ENCODE measurements at regions not wholly inside any gene's neighbourhood (a gene's known extent, or its start where the extent isn't known, plus 50 kb on each side); places are given as distances from the start of the nearest gene placed in this dataset.
"Not testable (repeated sequence)": the region's sequence is repeated elsewhere in the genome, so short reads cannot be mapped to it uniquely, and the experiment has no call there.

DNA sequence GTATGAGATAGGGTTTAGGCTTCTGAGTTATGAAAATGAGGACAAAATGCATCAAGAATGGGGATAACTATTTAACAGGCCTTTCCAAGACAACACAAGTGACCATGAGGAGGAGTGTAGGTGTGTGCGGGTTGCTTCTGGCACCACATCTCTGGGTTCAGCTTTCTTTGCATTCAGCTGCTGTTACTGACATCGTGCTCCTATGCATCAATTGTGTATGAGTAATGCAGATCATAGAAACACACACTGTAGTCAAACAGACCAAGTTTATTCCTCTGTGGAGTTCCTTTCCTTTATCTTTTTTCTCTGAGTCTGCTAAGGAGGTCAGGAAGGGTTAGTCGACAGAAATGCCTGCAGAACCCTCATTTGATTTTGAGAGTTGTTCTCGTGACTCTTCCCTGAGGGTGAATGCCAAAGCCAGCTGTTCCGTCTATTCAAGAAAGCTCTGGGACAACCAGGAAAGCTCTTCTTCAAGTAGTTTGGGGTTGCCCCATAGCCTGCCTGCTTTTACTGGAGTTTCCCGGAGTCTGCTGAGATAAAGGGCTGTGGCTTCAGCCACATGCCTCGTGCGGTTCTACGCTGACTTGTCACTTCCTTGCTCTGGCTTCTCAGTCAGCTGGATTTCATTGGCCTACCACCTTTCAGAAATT lies 136.7 kb upstream of the TLE3 start:
- H3K9me3 Mint-ChIP-seq, result peaks cover 12% of the 10 kb centered on the region
- DNase-seq (ENCODE audit: low spot score), result no peak
- no peaks in the 10 kb centered on the region for H3K36me3 ChIP-seq
- H3K9me3 ChIP-seq (ENCODE audit: low read depth), result no peaks in the 10 kb centered on the region
- H3K4me3 ChIP-seq, result no peak overlapping the region
- no peaks in the 10 kb centered on the region for H3K27me3 ChIP-seq
- H3K27ac Mint-ChIP-seq, result no peak overlapping the region
- no peak overlapping the region for H3K27ac ChIP-seq
- H2AFZ ChIP-seq (replicated peaks), result no peak overlapping the region
- no peak overlapping the region for H3K4me3 Mint-ChIP-seq
- no peaks in the 10 kb centered on the region for H3K79me2 ChIP-seq (ENCODE audit: low read depth)
- no peaks in the 10 kb centered on the region for H3K36me3 Mint-ChIP-seq
- no peak overlapping the region for H3K9ac ChIP-seq
- no peaks in the 10 kb centered on the region for H3F3A ChIP-seq (ENCODE audit: low read depth)
- H3K4me1 Mint-ChIP-seq, result peaks cover 5% of the 10 kb centered on the region
- H3K4me2 ChIP-seq, result no peak overlapping the region
- TF ChIP-seq, protein P1, sequence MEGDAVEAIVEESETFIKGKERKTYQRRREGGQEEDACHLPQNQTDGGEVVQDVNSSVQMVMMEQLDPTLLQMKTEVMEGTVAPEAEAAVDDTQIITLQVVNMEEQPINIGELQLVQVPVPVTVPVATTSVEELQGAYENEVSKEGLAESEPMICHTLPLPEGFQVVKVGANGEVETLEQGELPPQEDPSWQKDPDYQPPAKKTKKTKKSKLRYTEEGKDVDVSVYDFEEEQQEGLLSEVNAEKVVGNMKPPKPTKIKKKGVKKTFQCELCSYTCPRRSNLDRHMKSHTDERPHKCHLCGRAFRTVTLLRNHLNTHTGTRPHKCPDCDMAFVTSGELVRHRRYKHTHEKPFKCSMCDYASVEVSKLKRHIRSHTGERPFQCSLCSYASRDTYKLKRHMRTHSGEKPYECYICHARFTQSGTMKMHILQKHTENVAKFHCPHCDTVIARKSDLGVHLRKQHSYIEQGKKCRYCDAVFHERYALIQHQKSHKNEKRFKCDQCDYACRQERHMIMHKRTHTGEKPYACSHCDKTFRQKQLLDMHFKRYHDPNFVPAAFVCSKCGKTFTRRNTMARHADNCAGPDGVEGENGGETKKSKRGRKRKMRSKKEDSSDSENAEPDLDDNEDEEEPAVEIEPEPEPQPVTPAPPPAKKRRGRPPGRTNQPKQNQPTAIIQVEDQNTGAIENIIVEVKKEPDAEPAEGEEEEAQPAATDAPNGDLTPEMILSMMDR (IDR thresholded peaks at IDR 0.05), result no peak
- no peak for TF ChIP-seq EZH2phosphoT487 (IDR thresholded peaks at IDR 0.05)
- no peak for TF ChIP-seq EZH2 (IDR thresholded peaks at IDR 0.05)
- no peaks in the 10 kb centered on the region for H4K20me1 ChIP-seq (ENCODE audit: low read depth)
- peaks cover under 1% of the 10 kb centered on the region for H3K27me3 Mint-ChIP-seq (ENCODE audit: insufficient read depth, low read depth)
- no peaks in the 10 kb centered on the region for H3K4me1 ChIP-seq

DNA sequence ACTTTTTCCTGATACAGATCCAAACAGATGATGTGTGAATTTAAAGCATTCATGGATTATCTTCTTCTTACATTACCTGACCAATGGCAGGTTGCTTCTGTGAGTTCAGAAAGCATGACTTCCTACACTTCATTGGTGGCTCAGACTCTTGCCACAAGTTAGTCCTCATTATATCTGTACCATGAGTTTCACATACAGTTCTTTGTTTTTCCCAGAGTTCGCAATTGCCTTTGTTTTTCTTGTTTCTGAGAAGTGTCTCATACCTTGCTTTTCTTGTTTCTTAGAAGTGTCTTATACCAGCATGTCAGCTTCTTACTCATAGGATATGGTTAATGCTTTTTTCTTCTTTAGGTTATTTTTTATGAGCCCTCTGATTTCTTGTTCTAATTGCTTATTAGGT lies 133.8 kb upstream of the TLE3 start:
- no peak for DNase-seq (ENCODE audit: low spot score)
- H4K20me1 ChIP-seq (ENCODE audit: low read depth), result no peaks in the 10 kb centered on the region
- no peak overlapping the region for H3K27ac Mint-ChIP-seq

DNA sequence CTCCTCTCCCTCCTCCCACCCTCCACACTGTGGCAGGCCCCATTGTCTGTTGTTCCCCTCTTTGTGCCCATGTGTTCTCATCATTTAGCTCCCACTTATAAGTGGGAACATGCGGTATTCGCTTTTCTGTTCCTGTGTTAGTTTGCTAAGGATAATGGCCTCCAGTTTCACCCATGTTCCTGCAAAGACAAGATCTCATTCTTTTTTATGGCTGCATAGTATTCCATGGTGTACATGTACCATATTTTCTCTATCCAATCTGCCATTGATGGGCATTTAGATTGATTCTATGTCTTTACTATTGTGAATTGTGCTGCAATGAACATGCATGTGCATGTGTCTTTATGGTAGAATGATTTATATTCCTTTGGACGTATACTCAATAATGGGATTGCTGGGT lies 130.2 kb upstream of the TLE3 start:
- H3K9me3 Mint-ChIP-seq, result peaks cover 15% of the 10 kb centered on the region
- H3K4me1 ChIP-seq; H2AFZ ChIP-seq (replicated peaks); H3K4me3 Mint-ChIP-seq; H3K36me3 Mint-ChIP-seq; H3K4me2 ChIP-seq; H3K4me1 Mint-ChIP-seq; H3K27me3 ChIP-seq; H3F3A ChIP-seq (ENCODE audit: low read depth); H3K4me3 ChIP-seq; H3K9ac ChIP-seq; H3K9me3 ChIP-seq (ENCODE audit: low read depth); H3K27ac Mint-ChIP-seq; H3K36me3 ChIP-seq; DNase-seq (ENCODE audit: low spot score); H4K20me1 ChIP-seq (ENCODE audit: low read depth); H3K79me2 ChIP-seq (ENCODE audit: low read depth); H3K27ac ChIP-seq: not testable (repeated sequence)
- peaks cover 19% of the 10 kb centered on the region for H3K27me3 Mint-ChIP-seq (ENCODE audit: insufficient read depth, low read depth)

More for the DNA sequence above, 133.8 kb upstream of the TLE3 start:
- Mint-ChIP-seq H3K27me3 (ENCODE audit: insufficient read depth, low read depth) (peaks cover 8% of the 10 kb centered on the region), H3K36me3 (no peaks in the 10 kb centered on the region), H3K9me3 (peaks cover 19% of the 10 kb centered on the region), H3K4me3 (no peak overlapping the region), H3K4me1 (peaks cover 5% of the 10 kb centered on the region)
- Histone ChIP-seq H3K4me2 (no peak overlapping the region), H3K4me3 (no peak overlapping the region), H3K36me3 (no peaks in the 10 kb centered on the region), H3F3A (ENCODE audit: low read depth) (no peaks in the 10 kb centered on the region), H2AFZ (replicated peaks) (no peak overlapping the region), H3K9me3 (ENCODE audit: low read depth) (no peaks in the 10 kb centered on the region), H3K27me3 (no peaks in the 10 kb centered on the region), H3K79me2 (ENCODE audit: low read depth) (no peaks in the 10 kb centered on the region), H3K4me1 (no peaks in the 10 kb centered on the region), H3K9ac (no peak overlapping the region), H3K27ac (no peak overlapping the region)
- TF ChIP-seq EZH2 (IDR thresholded peaks at IDR 0.05) (no peak), EZH2phosphoT487 (IDR thresholded peaks at IDR 0.05) (no peak)
- TF ChIP-seq, protein P1 (IDR thresholded peaks at IDR 0.05), result no peak

DNA sequence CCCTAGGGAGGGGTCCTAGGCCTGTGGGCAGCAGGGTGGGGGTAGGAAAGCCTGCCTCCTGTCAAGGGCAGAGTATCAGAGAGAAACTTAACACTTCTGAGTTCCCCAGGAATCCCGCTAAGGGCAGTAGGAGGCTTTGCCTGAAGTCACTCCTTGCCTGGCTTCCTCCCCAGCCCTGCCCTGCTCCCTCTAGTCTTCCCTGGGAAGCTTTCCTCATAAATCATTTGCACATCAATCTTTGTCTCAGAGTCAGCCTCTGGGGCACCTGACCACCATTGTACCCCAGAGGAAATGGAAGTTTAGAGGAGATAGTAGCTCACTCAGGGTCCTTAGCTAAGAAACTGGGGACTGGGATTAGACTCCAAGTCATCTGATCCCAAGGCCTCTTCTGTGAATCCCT lies 129.4 kb upstream of the TLE3 start:
- H2AFZ ChIP-seq (replicated peaks), result peak overlapping the region; percentile 37
- no peaks in the 10 kb centered on the region for H3K4me1 ChIP-seq
- no peaks in the 10 kb centered on the region for H3K36me3 ChIP-seq
- H3K4me3 ChIP-seq, result no peak overlapping the region
- H3K36me3 Mint-ChIP-seq, result no peaks in the 10 kb centered on the region
- peaks cover 15% of the 10 kb centered on the region for H3K9me3 Mint-ChIP-seq
- H3K9ac ChIP-seq, result no peak overlapping the region
- no peak overlapping the region for H3K27ac Mint-ChIP-seq
- TF ChIP-seq, protein P1 (IDR thresholded peaks at IDR 0.05), result no peak
- no peaks in the 10 kb centered on the region for H3K27me3 ChIP-seq
- no peak overlapping the region for H3K4me2 ChIP-seq
- no peak overlapping the region for H3K4me3 Mint-ChIP-seq
- peaks cover 19% of the 10 kb centered on the region for H3K27me3 Mint-ChIP-seq (ENCODE audit: insufficient read depth, low read depth)
- no peak for DNase-seq (ENCODE audit: low spot score)
- no peaks in the 10 kb centered on the region for H4K20me1 ChIP-seq (ENCODE audit: low read depth)
- H3F3A ChIP-seq (ENCODE audit: low read depth), result no peaks in the 10 kb centered on the region
- no peaks in the 10 kb centered on the region for H3K79me2 ChIP-seq (ENCODE audit: low read depth)
- H3K4me1 Mint-ChIP-seq, result peaks cover 13% of the 10 kb centered on the region
- no peaks in the 10 kb centered on the region for H3K9me3 ChIP-seq (ENCODE audit: low read depth)
- no peak overlapping the region for H3K27ac ChIP-seq
